H1 (cell line): ENCODE measurements at regions not wholly inside any gene's neighbourhood (a gene's known extent, or its start where the extent isn't known, plus 50 kb on each side); places are given as distances from the start of the nearest gene placed in this dataset.

Experiments used
- CTCF ChIA-PET: fragments of 300-600 bp; sonication (Branson Sonifier 250); formaldehyde crosslinking; loops from one replicate; lab custom pipeline; 2021; ENCODE audit not compliant: partially characterized antibody; lab: Charles Lee
- POLR2A ChIA-PET: fragments of 300-600 bp; sonication (Branson Sonifier 250); formaldehyde crosslinking; loops from one replicate; lab custom pipeline; 2021; ENCODE audit warnings: inconsistent platforms; ENCODE audit not compliant: partially characterized antibody; lab: Charles Lee
- DNase-seq, 2 experiments: peaks; one replicate each; pipeline versions ENCODE4 v3.0.0 to v3.0.0-alpha.2; 2010 to 2022; ENCODE audit warnings: low spot score in 2 of 2, low read depth in 1 of 2, mixed read lengths in 1 of 2
- FAIRE-seq: peaks from 2 replicates; lab custom pipeline; 2011; peaks lifted over from hg19 to GRCh38; lab: Jason Lieb, UNC
- H2AFZ ChIP-seq: 2 replicates; pipeline ENCODE4 v1.8.1; 2012; ENCODE audit warnings: low read length, inconsistent platforms
- H2AK5ac ChIP-seq: 2 replicates; pipeline ENCODE4 v1.6.1; 2013; ENCODE audit warnings: low read depth, low read length
- H2BK120ac ChIP-seq: replicated peaks from 2 replicates; pipeline ENCODE3; 2013; ENCODE audit warnings: low read depth, low read length, inconsistent platforms
- H2BK12ac ChIP-seq: 2 replicates; pipeline ENCODE4 v1.6.1; 2013; ENCODE audit warnings: low read depth, low read length
- H2BK15ac ChIP-seq: 2 replicates; pipeline ENCODE4 v1.6.1; 2013; ENCODE audit warnings: low read length
- H2BK20ac ChIP-seq: 2 replicates; pipeline ENCODE4 v1.6.1; 2013; ENCODE audit warnings: low read length
- H2BK5ac ChIP-seq: 2 replicates; pipeline ENCODE4 v1.6.1; 2013; ENCODE audit warnings: low read depth, low read length
- H3K14ac ChIP-seq: 2 replicates; pipeline ENCODE4 v1.6.1; 2013; ENCODE audit warnings: inconsistent platforms; ENCODE audit not compliant: insufficient read length
- H3K18ac ChIP-seq: 2 replicates; pipeline ENCODE4 v1.6.1; 2013; ENCODE audit warnings: low read length; ENCODE audit errors: extremely low read depth
- H3K23ac ChIP-seq: 2 replicates; pipeline ENCODE4 v1.6.1; 2013; ENCODE audit warnings: inconsistent platforms; ENCODE audit not compliant: insufficient read length
- H3K23me2 ChIP-seq: 2 replicates; pipeline ENCODE4 v1.6.1; 2013; ENCODE audit warnings: low read depth, low read length
- H3K27ac ChIP-seq: 2 replicates; pipeline ENCODE4 v1.6.1; 2011; ENCODE audit warnings: low read depth, low read length, inconsistent platforms
- H3K27me3 ChIP-seq, 4 experiments: replicated peaks in 1 of 4; 1 replicate in 1 of 4; 2 replicates in 3 of 4; pipeline versions ENCODE4 v1.6.1 to v1.8.1; 2011 to 2013; ENCODE audit warnings: low read length in 3 of 4, mild to moderate bottlenecking in 3 of 4, inconsistent platforms in 2 of 4, mixed read lengths in 2 of 4, moderate library complexity in 1 of 4; ENCODE audit not compliant: control insufficient read depth in 3 of 4, insufficient read depth in 3 of 4; ENCODE audit errors: extremely low read depth in 1 of 4
- H3K36me3 ChIP-seq, 4 experiments: 2 replicates each; pipeline versions ENCODE4 v1.6.1 to v1.8.1; 2011 to 2013; ENCODE audit warnings: mild to moderate bottlenecking in 4 of 4, low read length in 3 of 4, moderate library complexity in 2 of 4, control low read depth in 1 of 4, inconsistent platforms in 1 of 4; ENCODE audit not compliant: insufficient read depth in 4 of 4, control insufficient read depth in 2 of 4
- H3K4ac ChIP-seq: replicated peaks from 2 replicates; pipeline ENCODE3; 2013; ENCODE audit warnings: low read length, low read depth, mixed read lengths, inconsistent platforms; ENCODE audit not compliant: insufficient read length
- H3K4me1 ChIP-seq, 4 experiments: replicated peaks in 1 of 4; 1 replicate in 1 of 4; 2 replicates in 3 of 4; pipeline versions ENCODE4 v1.6.1 to v1.8.1; 2011 to 2013; ENCODE audit warnings: low read length in 3 of 4, inconsistent platforms in 2 of 4, mixed read lengths in 1 of 4; ENCODE audit not compliant: insufficient read depth in 4 of 4, control insufficient read depth in 3 of 4
- H3K4me2 ChIP-seq, 2 experiments: 2 replicates each; pipeline versions ENCODE4 v1.6.1 to v1.8.1; 2011 to 2013; ENCODE audit warnings: low read depth in 2 of 2, low read length in 2 of 2, control low read depth in 1 of 2, inconsistent platforms in 1 of 2, mild to moderate bottlenecking in 1 of 2; ENCODE audit not compliant: insufficient read depth in 1 of 2
- H3K4me3 ChIP-seq, 4 experiments: fragments of 200-600, 300-600 bp in 1 of 4; sonication (generic), shearing (Covaris generic), sonication (Bioruptor Twin) in 1 of 4; 2 replicates each; pipeline versions ENCODE4 v1.5.1 to v1.8.1; 2011 to 2016; ENCODE audit warnings: low read length in 4 of 4, low read depth in 3 of 4, control low read depth in 2 of 4, inconsistent platforms in 2 of 4, mild to moderate bottlenecking in 2 of 4, mixed read lengths in 1 of 4, moderate library complexity in 1 of 4; ENCODE audit not compliant: insufficient read depth in 2 of 4; ENCODE audit errors: extremely low read depth in 1 of 4
- H3K56ac ChIP-seq: replicated peaks from 2 replicates; pipeline ENCODE3; 2013; ENCODE audit warnings: low read depth, mild to moderate bottlenecking, mixed read lengths, low read length, inconsistent platforms; ENCODE audit not compliant: insufficient read length
- H3K79me1 ChIP-seq: 2 replicates; pipeline ENCODE4 v1.6.1; 2013; ENCODE audit warnings: low read depth, low read length, control low read depth
- H3K79me2 ChIP-seq, 2 experiments: 2 replicates each; pipeline versions ENCODE4 v1.6.1 to v1.8.1; 2012 to 2013; ENCODE audit warnings: low read length in 2 of 2, mild to moderate bottlenecking in 2 of 2, inconsistent platforms in 1 of 2; ENCODE audit not compliant: insufficient read depth in 2 of 2, control insufficient read depth in 1 of 2
- H3K9ac ChIP-seq, 4 experiments: replicated peaks in 1 of 4; 1 replicate in 1 of 4; 2 replicates in 3 of 4; pipeline versions ENCODE4 v1.6.1 to v1.8.1; 2011 to 2013; ENCODE audit warnings: low read depth in 3 of 4, low read length in 3 of 4, control low read depth in 2 of 4, mild to moderate bottlenecking in 2 of 4, moderate library complexity in 2 of 4, inconsistent platforms in 1 of 4; ENCODE audit errors: extremely low read depth in 1 of 4
- H3K9me3 ChIP-seq, 2 experiments: 2 replicates each; pipeline versions ENCODE4 v1.6.1 to v1.8.1; 2012 to 2013; ENCODE audit warnings: mild to moderate bottlenecking in 2 of 2, moderate library complexity in 2 of 2, control low read depth in 1 of 2, inconsistent platforms in 1 of 2, low read depth in 1 of 2, low read length in 1 of 2, mixed read lengths in 1 of 2; ENCODE audit not compliant: insufficient read depth in 2 of 2
- H4K20me1 ChIP-seq, 2 experiments: replicated peaks in 1 of 2; 2 replicates each; pipeline versions ENCODE3 to v1.8.1; 2011 to 2013; ENCODE audit warnings: inconsistent platforms in 2 of 2, low read length in 2 of 2, mild to moderate bottlenecking in 1 of 2; ENCODE audit not compliant: insufficient read depth in 2 of 2, control insufficient read depth in 1 of 2
- H4K5ac ChIP-seq: 2 replicates; pipeline ENCODE4 v1.6.1; 2013; ENCODE audit warnings: low read length, low read depth, mixed read lengths, inconsistent platforms; ENCODE audit not compliant: insufficient read length
- H4K8ac ChIP-seq: 2 replicates; pipeline ENCODE4 v1.8.0; 2013; ENCODE audit warnings: mild to moderate bottlenecking, moderate library complexity, low read length, inconsistent platforms; ENCODE audit not compliant: insufficient read depth; ENCODE audit errors: extremely low read depth
- H4K91ac ChIP-seq: replicated peaks from 2 replicates; pipeline ENCODE3; 2013; ENCODE audit warnings: low read length, mixed read lengths, inconsistent platforms; ENCODE audit not compliant: insufficient read length
- CHD1 ChIP-seq: IDR thresholded peaks from 2 replicates; pipeline ENCODE4 v1.6.1; 2012; ENCODE audit warnings: low read depth, low read length, improper control_type of control experiment
- PHF8 ChIP-seq: fragments of 200-600 bp; sonication (generic); conservative IDR thresholded peaks from 2 replicates; pipeline ENCODE4 v1.7.1; 2012; ENCODE audit warnings: low read depth, mild to moderate bottlenecking, inconsistent platforms, low read length, moderate library complexity
- whole genome bisulfite sequencing, 2 experiments: shearing (Covaris generic) in 1 of 2; methylation state at CpG; one replicate each; pipeline versions ENCODE4 v1.1.6 to v1.1.7; 2013 to 2015; ENCODE audit warnings: low lambda C conversion rate in 2 of 2, mixed read lengths in 2 of 2, inconsistent platforms in 1 of 2, low coverage in 1 of 2, missing lambda C conversion rate in 1 of 2; ENCODE audit not compliant: insufficient replicate concordance in 2 of 2, insufficient coverage in 1 of 2, insufficient read length in 1 of 2; ENCODE audit errors: extremely low coverage in 1 of 2, missing lambda C conversion rate in 1 of 2; 5-methylcytosine and 5-hydroxymethylcytosine counted together

GRCh38 chr14:83913476-83913875, 1616.5 kb upstream of the FLRT2 start:
- Histone ChIP-seq H4K91ac (no peak overlapping the region), H3K4me3 (no peak overlapping the region), H3K27ac (no peak overlapping the region), H2BK15ac (no peak overlapping the region), H4K20me1 (no peaks in the 10 kb centered on the region), H2AK5ac (no peak overlapping the region), H2BK12ac (no peak overlapping the region), H3K18ac (no peak overlapping the region), H3K23ac (no peak overlapping the region), H3K9me3 (no peaks in the 10 kb centered on the region), H3K79me1 (no peaks in the 10 kb centered on the region), H3K4me1 (no peaks in the 10 kb centered on the region), H3K4me2 (no peak overlapping the region), H2BK5ac (no peak overlapping the region), H2BK120ac (no peak overlapping the region), H4K8ac (no peak overlapping the region), H3K14ac (no peak overlapping the region), H2BK20ac (no peak overlapping the region), H3K56ac (no peak overlapping the region), H3K9ac (no peak overlapping the region), H3K23me2 (no peaks in the 10 kb centered on the region), H3K27me3 (no peaks in the 10 kb centered on the region), H3K36me3 (no peaks in the 10 kb centered on the region), H3K4ac (no peak overlapping the region), H2AFZ (no peak overlapping the region), H3K79me2 (no peaks in the 10 kb centered on the region), H4K5ac (no peak overlapping the region)
- ChIA-PET CTCF (no interaction called here), POLR2A (no interaction called here)
- no peak for TF ChIP-seq PHF8
- no peak for TF ChIP-seq CHD1
- DNase-seq: no peak
- 92% methylated on average over 1 of the region's 1 CpG; no CpG with 5 or more reads in 1 of the 2 experiments for WGBS, 2 experiments
- FAIRE-seq: no peak
